Retinal pigment epithelial cell (primary cell): ENCODE measurements at regions not wholly inside any gene's neighbourhood (a gene's known extent, or its start where the extent isn't known, plus 50 kb on each side); places are given as distances from the start of the nearest gene placed in this dataset.

Source experiments
- DNase-seq: peaks from one replicate; pipeline ENCODE4 v3.0.0-alpha.2; 2010; ENCODE audit warnings: low read depth
- H3K4me3 ChIP-seq: 2 replicates; pipeline ENCODE4 v1.5.1; 2011; ENCODE audit warnings: mild to moderate bottlenecking, low read length, control low read depth, moderate library complexity
- TF ChIP-seq, protein P1 (sequence below): conservative IDR thresholded peaks from 2 replicates; pipeline ENCODE4 v1.5.1; 2011; ENCODE audit warnings: low read depth, low read length, control low read depth, inconsistent platforms

DNA sequence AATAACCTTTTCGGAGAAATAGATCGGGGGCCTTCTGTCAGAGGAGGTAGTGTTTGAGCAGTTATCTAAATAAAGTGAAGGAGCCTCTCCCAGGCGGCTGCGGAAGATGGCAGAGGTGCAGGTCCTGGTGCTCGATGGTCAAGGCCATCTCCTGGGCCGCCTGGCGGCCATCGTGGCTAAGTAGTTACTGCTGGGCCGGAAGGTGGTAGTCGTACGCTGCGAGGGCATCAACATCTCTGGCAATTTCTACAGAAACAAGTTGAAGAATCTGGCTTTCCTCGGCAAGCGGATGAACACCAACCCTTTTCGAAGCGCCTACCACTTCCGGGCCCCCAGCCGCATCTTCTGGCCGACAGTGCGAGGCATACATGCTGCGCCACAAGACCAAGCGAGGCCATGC lies 186.1 kb downstream of the KTN1 start:
- TF ChIP-seq, protein P1, sequence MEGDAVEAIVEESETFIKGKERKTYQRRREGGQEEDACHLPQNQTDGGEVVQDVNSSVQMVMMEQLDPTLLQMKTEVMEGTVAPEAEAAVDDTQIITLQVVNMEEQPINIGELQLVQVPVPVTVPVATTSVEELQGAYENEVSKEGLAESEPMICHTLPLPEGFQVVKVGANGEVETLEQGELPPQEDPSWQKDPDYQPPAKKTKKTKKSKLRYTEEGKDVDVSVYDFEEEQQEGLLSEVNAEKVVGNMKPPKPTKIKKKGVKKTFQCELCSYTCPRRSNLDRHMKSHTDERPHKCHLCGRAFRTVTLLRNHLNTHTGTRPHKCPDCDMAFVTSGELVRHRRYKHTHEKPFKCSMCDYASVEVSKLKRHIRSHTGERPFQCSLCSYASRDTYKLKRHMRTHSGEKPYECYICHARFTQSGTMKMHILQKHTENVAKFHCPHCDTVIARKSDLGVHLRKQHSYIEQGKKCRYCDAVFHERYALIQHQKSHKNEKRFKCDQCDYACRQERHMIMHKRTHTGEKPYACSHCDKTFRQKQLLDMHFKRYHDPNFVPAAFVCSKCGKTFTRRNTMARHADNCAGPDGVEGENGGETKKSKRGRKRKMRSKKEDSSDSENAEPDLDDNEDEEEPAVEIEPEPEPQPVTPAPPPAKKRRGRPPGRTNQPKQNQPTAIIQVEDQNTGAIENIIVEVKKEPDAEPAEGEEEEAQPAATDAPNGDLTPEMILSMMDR, result no peak
- no peak overlapping the region for H3K4me3 ChIP-seq
- no peak for DNase-seq

DNA sequence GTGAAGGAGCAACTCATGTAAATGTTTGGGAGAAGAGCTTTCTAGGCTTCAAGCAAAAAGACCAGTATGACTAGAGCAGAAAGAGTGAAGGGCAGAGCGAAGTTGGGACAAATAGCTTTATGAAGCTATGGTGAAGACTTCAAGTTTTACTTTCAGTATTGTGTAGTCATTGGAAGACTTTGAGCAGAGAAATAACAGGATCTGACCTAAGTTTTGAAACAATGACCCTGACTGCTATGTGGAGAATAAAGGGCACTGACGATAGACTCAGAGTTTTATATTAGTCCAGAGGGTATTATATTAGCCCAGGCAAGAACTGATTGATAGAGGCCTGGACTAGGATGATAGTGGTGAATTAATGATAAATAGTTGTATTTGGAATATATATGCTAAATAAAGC lies 187.3 kb downstream of the KTN1 start:
- TF ChIP-seq, protein P1, result no peak
- no peak overlapping the region for H3K4me3 ChIP-seq
- DNase-seq, result no peak

DNA sequence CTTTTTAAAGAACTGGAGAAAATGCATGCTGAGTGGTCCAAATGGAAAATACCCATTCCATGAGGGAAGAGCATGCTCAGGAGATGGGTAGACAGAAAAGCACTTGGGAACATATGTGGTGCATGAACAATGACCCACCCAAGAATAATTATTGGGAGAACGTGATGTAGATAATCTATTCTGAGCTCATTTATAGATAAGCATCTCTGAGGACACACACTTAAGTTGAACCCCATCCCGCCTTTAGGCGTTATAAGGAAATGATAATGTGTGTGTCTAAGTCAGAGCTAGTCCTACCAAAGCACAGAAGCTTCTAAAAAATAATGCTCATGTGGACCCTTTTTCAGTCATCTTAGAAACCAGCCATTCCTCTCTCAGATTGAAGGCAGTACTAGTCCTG lies 189.9 kb downstream of the KTN1 start:
- no peak for DNase-seq
- no peak overlapping the region for H3K4me3 ChIP-seq
- TF ChIP-seq, protein P1, result no peak

DNA sequence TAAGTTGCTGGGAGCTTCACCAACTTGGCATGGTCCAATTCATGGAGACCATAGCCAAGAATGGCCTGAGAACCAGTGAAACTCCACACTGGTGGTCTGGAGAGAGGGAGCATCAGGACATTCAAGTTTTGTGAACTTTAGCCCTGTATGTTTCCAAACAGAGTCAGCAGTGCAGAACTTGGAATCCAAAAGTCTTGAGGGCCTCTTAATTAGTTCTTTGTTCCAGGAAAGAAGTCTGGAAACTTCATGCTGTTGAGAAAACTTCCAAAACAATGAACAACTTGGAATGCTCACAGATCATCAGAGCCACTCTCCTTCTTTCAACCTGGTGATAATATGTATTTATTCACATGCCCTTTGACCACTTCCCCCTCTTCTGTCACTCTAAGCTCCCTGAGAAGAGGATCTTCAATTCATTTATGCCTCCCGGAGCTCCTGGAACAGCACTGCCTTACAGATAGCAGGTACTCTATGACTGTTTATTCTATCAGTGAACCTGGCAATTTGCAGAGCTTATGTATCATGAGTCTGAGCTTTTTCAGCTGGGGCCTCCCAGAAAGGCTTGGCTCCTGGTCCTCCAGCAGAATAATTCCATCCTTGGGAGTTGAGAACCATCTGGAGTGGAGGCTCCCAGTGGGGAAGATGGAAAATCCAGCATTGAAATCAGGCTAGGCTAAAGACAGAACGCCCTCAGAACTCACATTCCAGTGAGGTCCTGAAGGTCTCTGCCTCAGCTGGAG lies 191.4 kb downstream of the KTN1 start:
- no peak overlapping the region for H3K4me3 ChIP-seq
- TF ChIP-seq, protein P1, result no peak
- DNase-seq, result no peak

DNA sequence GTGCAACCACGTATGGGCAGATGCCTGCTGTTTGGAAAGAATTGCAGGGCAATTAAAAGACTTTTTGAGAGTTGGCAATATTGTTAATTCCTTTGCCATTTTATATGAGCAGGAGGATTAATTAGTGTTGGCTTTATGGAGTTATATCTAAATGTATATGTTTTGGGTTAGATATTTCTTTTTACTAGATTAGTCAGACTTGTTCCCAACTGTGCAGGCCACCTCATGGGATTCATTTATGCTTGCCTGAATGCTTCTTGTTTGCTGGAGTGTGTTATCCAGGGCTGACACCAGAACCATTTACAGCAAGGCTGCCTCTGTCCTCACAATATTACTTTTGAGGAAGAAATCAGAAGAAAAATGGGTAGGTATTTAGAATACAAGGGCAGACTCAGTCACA lies 192.5 kb downstream of the KTN1 start:
- no peak overlapping the region for H3K4me3 ChIP-seq
- DNase-seq, result no peak
- TF ChIP-seq, protein P1, result no peak

DNA sequence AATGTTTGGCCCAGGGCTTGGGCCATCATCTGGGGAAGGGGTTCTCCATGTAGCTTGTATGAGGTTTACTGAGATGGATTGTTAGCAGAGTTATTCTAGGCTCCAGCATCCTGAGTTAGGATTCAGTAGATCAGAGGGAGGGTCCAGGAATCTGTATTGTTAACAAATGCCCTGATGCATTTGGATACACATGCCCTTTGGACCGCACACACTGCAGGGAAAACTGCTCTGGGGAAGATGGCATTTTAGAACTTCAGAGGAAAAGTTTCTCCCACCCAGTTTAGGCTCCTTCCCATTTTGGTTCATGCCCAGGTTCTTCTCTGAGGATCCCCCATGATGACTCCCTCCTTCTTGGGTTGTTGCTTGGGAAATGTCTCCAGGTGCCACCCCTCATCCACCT lies 193.3 kb downstream of the KTN1 start:
- H3K4me3 ChIP-seq, result no peak overlapping the region
- no peak for DNase-seq
- TF ChIP-seq, protein P1, result no peak

DNA sequence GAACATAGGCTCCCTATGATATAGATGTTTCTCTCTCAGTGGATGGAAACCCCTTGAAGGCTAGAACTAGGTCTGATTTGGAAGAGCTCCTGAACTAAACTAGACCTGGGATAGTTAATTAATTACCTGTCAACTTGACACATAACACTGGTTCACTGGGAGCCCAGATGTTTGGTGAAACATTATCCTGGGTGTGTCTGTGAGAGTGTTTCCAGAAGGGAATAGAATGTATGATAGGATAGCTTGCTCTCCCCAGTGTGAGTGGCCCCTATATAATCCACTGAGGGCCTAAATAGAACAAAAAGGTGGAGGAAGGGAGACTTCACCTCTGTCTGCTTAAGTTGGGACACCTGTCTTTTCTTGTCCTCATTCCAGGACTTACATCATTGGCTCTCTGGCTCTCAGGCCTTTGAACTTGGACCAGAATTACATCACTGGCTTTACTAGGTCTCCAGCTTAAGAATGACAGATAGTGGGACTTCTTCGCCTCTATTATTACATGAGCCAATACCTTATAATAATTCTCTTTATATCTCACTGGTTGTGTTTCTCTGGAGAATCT lies 194.1 kb downstream of the KTN1 start:
- no peak overlapping the region for H3K4me3 ChIP-seq
- TF ChIP-seq, protein P1, result no peak
- DNase-seq, result no peak
